Thyroid gland (tissue), 4 donors: ENCODE measurements at regions not wholly inside any gene's neighbourhood (a gene's known extent, or its start where the extent isn't known, plus 50 kb on each side); places are given as distances from the start of the nearest gene placed in this dataset.

ENCODE experiments used
- POLR2A ChIP-seq, 2 donors: fragments of 450-650 bp; IDR thresholded peaks; one replicate each; pipeline ENCODE4 v1.6.1; 2017; ENCODE audit warnings: antibody characterized with exemption in 2 of 2, mild to moderate bottlenecking in 2 of 2, moderate library complexity in 1 of 2
- TF ChIP-seq, protein P1 (sequence below), 6 experiments: fragments of 200-600 bp in 3 of 6; fragments of 450-650 bp in 3 of 6; sonication (generic) in 3 of 6; IDR thresholded peaks; one replicate each; pipeline ENCODE4 v1.5.1; 2016 to 2019; ENCODE audit warnings: antibody characterized with exemption in 6 of 6, mild to moderate bottlenecking in 2 of 6, inconsistent platforms in 1 of 6, moderate library complexity in 1 of 6

- TF ChIP-seq, protein P1, sequence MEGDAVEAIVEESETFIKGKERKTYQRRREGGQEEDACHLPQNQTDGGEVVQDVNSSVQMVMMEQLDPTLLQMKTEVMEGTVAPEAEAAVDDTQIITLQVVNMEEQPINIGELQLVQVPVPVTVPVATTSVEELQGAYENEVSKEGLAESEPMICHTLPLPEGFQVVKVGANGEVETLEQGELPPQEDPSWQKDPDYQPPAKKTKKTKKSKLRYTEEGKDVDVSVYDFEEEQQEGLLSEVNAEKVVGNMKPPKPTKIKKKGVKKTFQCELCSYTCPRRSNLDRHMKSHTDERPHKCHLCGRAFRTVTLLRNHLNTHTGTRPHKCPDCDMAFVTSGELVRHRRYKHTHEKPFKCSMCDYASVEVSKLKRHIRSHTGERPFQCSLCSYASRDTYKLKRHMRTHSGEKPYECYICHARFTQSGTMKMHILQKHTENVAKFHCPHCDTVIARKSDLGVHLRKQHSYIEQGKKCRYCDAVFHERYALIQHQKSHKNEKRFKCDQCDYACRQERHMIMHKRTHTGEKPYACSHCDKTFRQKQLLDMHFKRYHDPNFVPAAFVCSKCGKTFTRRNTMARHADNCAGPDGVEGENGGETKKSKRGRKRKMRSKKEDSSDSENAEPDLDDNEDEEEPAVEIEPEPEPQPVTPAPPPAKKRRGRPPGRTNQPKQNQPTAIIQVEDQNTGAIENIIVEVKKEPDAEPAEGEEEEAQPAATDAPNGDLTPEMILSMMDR (IDR thresholded peaks at IDR 0.05) = no peak
- TF ChIP-seq POLR2A (IDR thresholded peaks at IDR 0.05) = no peak
These were observed 102.7 kb upstream of the C7orf33 start for GRCh38 chr7:148487912-148488311.
